Stimulated activated CD8-positive, alpha-beta memory T cell treated with anti-CD3 and anti-CD28 coated beads, Interleukin-15, amount 100 ng/mL, for 4 hours (primary cell): ENCODE measurements at regions not wholly inside any gene's neighbourhood (a gene's known extent, or its start where the extent isn't known, plus 50 kb on each side); places are given as distances from the start of the nearest gene placed in this dataset.

ENCODE experiments used
- DNase-seq, 2 donors: peaks; one replicate each; pipeline ENCODE4 v3.0.0-alpha.2; 2020; ENCODE audit warnings: low read depth in 2 of 2

- no peak for DNase-seq
Observed at GRCh38 chr11:122276221-122276620, 160.2 kb upstream of the BLID start.

- DNase-seq: no peak
Observed at GRCh38 chr11:122275508-122275907, 159.5 kb upstream of the BLID start.

- no peak for DNase-seq
Observed at GRCh38 chr11:122273476-122274191, 157.6 kb upstream of the BLID start.

- DNase-seq: no peak
Observed at GRCh38 chr11:122271745-122272144, 155.7 kb upstream of the BLID start.

GRCh38 chr11:122271137-122271536 lies 155.1 kb upstream of the BLID start:
- DNase-seq: no peak

- DNase-seq: no peak
Observed at GRCh38 chr11:122270535-122270934, 154.5 kb upstream of the BLID start.

- no peak for DNase-seq
Observed at GRCh38 chr11:122269824-122270223, 153.8 kb upstream of the BLID start.

GRCh38 chr11:122268601-122269130 lies 152.7 kb upstream of the BLID start:
- DNase-seq: no peak

- DNase-seq: no peak
Observed at GRCh38 chr11:122267602-122268001, 151.6 kb upstream of the BLID start.

- no peak for DNase-seq
Observed at GRCh38 chr11:122265981-122266380, 150.0 kb upstream of the BLID start.

- no peak for DNase-seq
Observed at GRCh38 chr11:122264121-122264520, 148.1 kb upstream of the BLID start.

- no peak for DNase-seq
Observed at GRCh38 chr11:122261546-122261945, 145.5 kb upstream of the BLID start.

GRCh38 chr11:122259195-122259821 lies 143.3 kb upstream of the BLID start:
- no peak for DNase-seq

GRCh38 chr11:122258446-122259194 lies 142.6 kb upstream of the BLID start:
- no peak for DNase-seq

GRCh38 chr11:122253589-122254231 lies 137.7 kb upstream of the BLID start:
- no peak for DNase-seq

- no peak for DNase-seq
Observed at GRCh38 chr11:122248939-122249338, 132.9 kb upstream of the BLID start.

GRCh38 chr11:122248131-122248530 lies 132.1 kb upstream of the BLID start:
- DNase-seq: no peak

GRCh38 chr11:122246874-122247273 lies 130.9 kb upstream of the BLID start:
- DNase-seq: no peak

- no peak for DNase-seq
Observed at GRCh38 chr11:122242731-122243130, 126.7 kb upstream of the BLID start.

- no peak for DNase-seq
Observed at GRCh38 chr11:122241566-122241965, 125.6 kb upstream of the BLID start.

GRCh38 chr11:122240638-122241037 lies 124.6 kb upstream of the BLID start:
- DNase-seq: no peak

- no peak for DNase-seq
Observed at GRCh38 chr11:122235615-122236014, 119.6 kb upstream of the BLID start.
